Right cardiac atrium (tissue), 5 donors: ENCODE measurements at regions not wholly inside any gene's neighbourhood (a gene's known extent, or its start where the extent isn't known, plus 50 kb on each side); places are given as distances from the start of the nearest gene placed in this dataset.
A peak's percentile ranks its signal among the peaks of the same experiment; 100 is the strongest.

Experiments used
- ATAC-seq, 2 donors: fragments of 200-7000 bp; cut with Tn5 transposase; one replicate each; pipeline versions ENCODE4 v1.8.0 to v1.9.1; 2020; ENCODE audit warnings: moderate library complexity in 2 of 2, mild to moderate bottlenecking in 1 of 2
- DNase-seq, 3 donors: peaks; one replicate each; pipeline ENCODE4 v3.0.0-alpha.2; 2020
- H3K27ac ChIP-seq: one replicate; pipeline ENCODE4 v1.5.1; 2013; ENCODE audit warnings: mild to moderate bottlenecking, low read length, control low read depth, moderate library complexity
- H3K27me3 ChIP-seq: one replicate; pipeline ENCODE4 v1.6.1; 2013; ENCODE audit not compliant: control insufficient read depth, insufficient read depth
- H3K4me1 ChIP-seq: one replicate; pipeline ENCODE4 v1.6.1; 2013; ENCODE audit warnings: low read length; ENCODE audit not compliant: control insufficient read depth, insufficient read depth
- H3K4me3 ChIP-seq: one replicate; pipeline ENCODE4 v1.5.1; 2013; ENCODE audit warnings: low read length, control low read depth
- H3K9me3 ChIP-seq: one replicate; pipeline ENCODE4 v1.6.1; 2013; ENCODE audit warnings: low read length; ENCODE audit not compliant: control insufficient read depth
- WGBS: extraction: QIAGEN DNeasy Blood & Tissue Kit; methylation state at CpG from one replicate; pipeline ENCODE4 v1.1.7; 2013; 5-methylcytosine and 5-hydroxymethylcytosine counted together
- intact Hi-C, 4 donors: fragments of 100-400 bp; cut with DNase I; formaldehyde crosslinking; loops; one replicate each; pipeline versions ENCODE4 v1.11.0 to v1.14.0; 2022 to 2023
- donor health status: healthy with polysubstance abuse.
- donor health status: DM: no; HTN: yes; CAD: no.
- donor health status: DM: no; HTN: no; CAD: no.
- donor health status: DM: no; HTN: yes; CAD: no; lungs with severe emphysema.
- donor health status: DM: yes; HTN: yes; CAD: no.

- Histone ChIP-seq H3K4me3 (no peak overlapping the region), H3K27ac (no peak overlapping the region), H3K9me3 (no peaks in the 10 kb centered on the region), H3K4me1 (no peaks in the 10 kb centered on the region), H3K27me3 (no peaks in the 10 kb centered on the region)
- DNase-seq (no peak), ATAC-seq (no peak)
- intact Hi-C loops: no loop called here
- WGBS: 69% methylated on average over 19 of the region's 19 CpGs
These were observed 114.8 kb upstream of the GSC start for GRCh38 chr14:94884616-94885230.

- no peak for ATAC-seq
- Histone ChIP-seq H3K9me3 (no peaks in the 10 kb centered on the region), H3K27ac (no peak overlapping the region), H3K27me3 (no peaks in the 10 kb centered on the region), H3K4me1 (no peaks in the 10 kb centered on the region), H3K4me3 (no peak overlapping the region)
- intact Hi-C loops: no loop called here
- WGBS: 75% methylated on average over 3 of the region's 3 CpGs
- DNase-seq: no peak
These were observed 112.5 kb upstream of the GSC start for GRCh38 chr14:94882401-94882800.

- Histone ChIP-seq H3K27me3 (no peaks in the 10 kb centered on the region), H3K4me1 (no peaks in the 10 kb centered on the region), H3K4me3 (no peak overlapping the region), H3K9me3 (no peaks in the 10 kb centered on the region), H3K27ac (no peak overlapping the region)
- intact Hi-C loops: no loop called here
- DNase-seq (no peak), ATAC-seq (no peak)
- WGBS: 86% methylated on average over 11 of the region's 11 CpGs
These were observed 111.0 kb upstream of the GSC start for GRCh38 chr14:94880876-94881275.

DNA sequence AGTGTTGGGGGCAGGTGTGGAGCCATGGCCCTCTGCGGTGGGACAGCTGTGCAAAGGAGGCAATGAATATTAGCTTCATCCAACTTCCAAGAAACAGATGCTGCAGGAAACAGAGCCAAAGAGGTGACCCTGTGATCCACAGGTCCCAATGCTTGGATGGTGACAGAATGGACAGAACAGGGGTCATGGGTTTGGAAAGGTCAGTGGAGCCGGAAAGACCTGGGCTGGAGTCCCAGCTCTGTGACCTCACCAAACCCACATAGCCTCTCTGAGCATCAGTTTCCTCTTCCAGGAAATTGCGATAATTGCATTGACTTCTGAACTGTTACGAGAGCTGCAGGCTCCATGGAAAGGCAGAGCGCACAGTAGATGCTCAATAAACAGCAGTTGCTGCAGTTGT, 110.2 kb upstream of the GSC start:
- Histone ChIP-seq H3K4me3 (no peak overlapping the region), H3K27me3 (no peaks in the 10 kb centered on the region), H3K9me3 (no peaks in the 10 kb centered on the region), H3K27ac (no peak overlapping the region), H3K4me1 (no peaks in the 10 kb centered on the region)
- intact Hi-C loops: no loop called here
- no peak for DNase-seq
- ATAC-seq: no peak
- 88% methylated on average over 5 of the region's 5 CpGs for WGBS

GRCh38 chr14:94879537-94879936, 109.6 kb upstream of the GSC start:
- no peak overlapping the region for H3K4me3 ChIP-seq
- WGBS: 78% methylated on average over 5 of the region's 5 CpGs
- ATAC-seq (no peak), DNase-seq (no peak)
- intact Hi-C loops: no loop called here
- H3K27ac ChIP-seq: no peak overlapping the region
- H3K4me1 ChIP-seq: no peaks in the 10 kb centered on the region
- no peaks in the 10 kb centered on the region for H3K27me3 ChIP-seq
- no peaks in the 10 kb centered on the region for H3K9me3 ChIP-seq

- intact Hi-C loops: no loop called here
- DNase-seq: no peak
- Histone ChIP-seq H3K9me3 (no peaks in the 10 kb centered on the region), H3K27ac (no peak overlapping the region), H3K27me3 (no peaks in the 10 kb centered on the region), H3K4me3 (no peak overlapping the region), H3K4me1 (no peaks in the 10 kb centered on the region)
- no peak for ATAC-seq
- 46% methylated on average over 4 of the region's 4 CpGs for WGBS
These were observed 106.4 kb upstream of the GSC start for GRCh38 chr14:94876306-94876705.

DNA sequence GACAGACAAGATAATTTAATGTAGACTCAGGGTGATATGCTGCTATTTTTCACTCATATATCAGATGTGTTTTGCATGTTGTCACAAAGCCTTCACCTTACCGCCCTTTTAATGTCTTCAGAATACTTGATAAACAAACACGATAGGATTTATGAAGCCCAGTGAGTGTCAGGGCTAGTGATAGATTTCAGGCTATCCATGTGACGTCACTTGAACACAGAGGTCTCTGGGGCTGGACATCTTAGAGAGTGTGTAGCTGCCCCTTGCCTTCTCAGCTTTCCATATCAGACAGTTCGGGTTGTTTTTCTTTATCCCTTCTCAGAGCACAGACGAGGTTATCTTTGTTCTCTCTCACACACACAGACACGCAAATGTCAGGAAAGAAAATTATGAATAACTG, 105.3 kb upstream of the GSC start:
- no peaks in the 10 kb centered on the region for H3K27me3 ChIP-seq
- no peak for ATAC-seq

DNA sequence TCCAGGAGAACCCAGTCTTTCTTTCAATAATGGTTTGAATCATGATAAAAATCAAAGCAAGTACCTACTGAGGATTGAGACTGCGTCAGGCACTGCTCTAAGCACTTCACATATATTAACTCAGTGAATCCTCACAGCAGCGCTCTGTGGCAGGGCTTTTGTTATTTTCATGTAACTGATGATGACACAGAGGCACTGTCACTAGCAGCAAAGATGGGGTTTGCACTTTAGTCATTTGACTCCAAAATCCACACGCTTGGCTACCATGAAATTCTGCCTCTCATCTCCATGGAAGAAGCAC, 98.8 kb upstream of the GSC start:
- Histone ChIP-seq H3K27ac (no peak overlapping the region), H3K9me3 (no peaks in the 10 kb centered on the region), H3K27me3 (no peaks in the 10 kb centered on the region), H3K4me1 (no peaks in the 10 kb centered on the region), H3K4me3 (no peak overlapping the region)
- DNase-seq: no peak
- intact Hi-C loops: no loop called here
- 91% methylated on average over 3 of the region's 3 CpGs for WGBS
- ATAC-seq: no peak

More for the DNA sequence above, 105.3 kb upstream of the GSC start:
- no peak overlapping the region for H3K4me3 ChIP-seq
- no peaks in the 10 kb centered on the region for H3K9me3 ChIP-seq
- DNase-seq: no peak
- 38% methylated on average over 6 of the region's 6 CpGs for WGBS
- intact Hi-C loops: no loop called here
- H3K4me1 ChIP-seq: no peaks in the 10 kb centered on the region
- H3K27ac ChIP-seq: no peak overlapping the region

DNA sequence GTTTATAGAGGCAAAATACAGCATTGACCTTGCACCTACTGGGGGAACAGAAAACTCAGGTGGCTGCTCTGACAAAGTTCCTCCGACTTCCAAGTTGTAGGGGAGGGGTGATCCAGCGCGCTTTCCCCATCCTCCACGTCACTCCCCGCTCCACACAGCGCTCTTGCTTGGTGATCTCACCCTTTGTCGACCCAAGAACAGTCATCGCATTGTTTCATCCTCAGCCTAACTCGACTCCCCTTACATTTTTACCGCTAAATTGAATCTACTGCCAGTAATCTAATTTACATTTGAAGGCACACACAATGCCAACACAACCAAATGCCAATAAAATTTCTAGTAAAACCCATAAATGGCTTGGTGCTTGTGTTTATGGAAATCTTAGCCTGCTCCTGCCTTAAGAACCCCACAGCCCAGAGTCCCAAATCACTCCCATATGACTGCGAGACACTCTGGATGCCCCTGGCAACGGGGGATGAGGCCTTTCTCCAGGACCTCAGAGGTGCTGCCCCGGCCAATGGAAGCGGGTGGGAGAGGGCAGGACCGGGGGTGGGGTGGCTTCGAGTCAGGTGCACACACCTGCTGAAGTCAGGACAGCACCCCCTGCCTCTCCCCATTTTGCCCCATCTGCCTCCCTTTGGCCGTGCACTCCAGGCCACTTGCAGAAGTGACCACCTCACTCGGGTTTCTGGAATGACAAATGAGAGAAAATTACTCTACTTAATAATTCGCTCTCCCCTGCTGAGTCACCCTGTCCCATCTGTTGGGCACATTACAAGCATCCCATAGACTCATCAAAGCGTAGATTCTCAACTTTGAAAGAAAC, 98.2 kb upstream of the GSC start:
- intact Hi-C loops: no loop called here
- no peak for DNase-seq
- WGBS: 56% methylated on average over 20 of the region's 20 CpGs
- Histone ChIP-seq H3K4me1 (no peaks in the 10 kb centered on the region), H3K9me3 (no peaks in the 10 kb centered on the region), H3K27me3 (no peaks in the 10 kb centered on the region), H3K4me3 (no peak overlapping the region), H3K27ac (no peak overlapping the region)
- ATAC-seq: no peak

- ATAC-seq: no peak
- no peak for DNase-seq
- H3K4me1 ChIP-seq: no peaks in the 10 kb centered on the region
- no peaks in the 10 kb centered on the region for H3K9me3 ChIP-seq
- no peak overlapping the region for H3K27ac ChIP-seq
- intact Hi-C loops: no loop called here
- no peaks in the 10 kb centered on the region for H3K27me3 ChIP-seq
- H3K4me3 ChIP-seq: no peak overlapping the region
- WGBS: 93% methylated on average over 6 of the region's 6 CpGs
These were observed 97.3 kb upstream of the GSC start for GRCh38 chr14:94867209-94867608.

- no peaks in the 10 kb centered on the region for H3K27me3 ChIP-seq
- intact Hi-C loops: no loop called here
- no peaks in the 10 kb centered on the region for H3K4me1 ChIP-seq
- H3K9me3 ChIP-seq: no peaks in the 10 kb centered on the region
- DNase-seq: peak in 1 of 3 donors; percentile 35
- WGBS: 33% methylated on average over 45 of the region's 45 CpGs
- H3K27ac ChIP-seq: no peak overlapping the region
- peak in 1 of 2 donors; percentile 83 for ATAC-seq
- no peak overlapping the region for H3K4me3 ChIP-seq
These were observed 94.7 kb upstream of the GSC start for GRCh38 chr14:94864387-94865195.
